Endothelial cell of umbilical vein (primary cell): ENCODE measurements at regions not wholly inside any gene's neighbourhood (a gene's known extent, or its start where the extent isn't known, plus 50 kb on each side); places are given as distances from the start of the nearest gene placed in this dataset.

Source experiments
- BruUV-seq: library from RNA; stranded (reverse); fragments of 400-500 nt; replicated peaks from 2 replicates; lab custom pipeline; 2021; lab: Mats Ljungman, UMichigan
- CTCF ChIA-PET: fragments of 300-600, 350-600 bp; sonication (Branson Sonifier 250); formaldehyde crosslinking; loops from one replicate; lab custom pipeline; 2021; ENCODE audit warnings: antibody characterized with exemption, inconsistent platforms; lab: Charles Lee
- POLR2A ChIA-PET: fragments of 300-600, 350-600 bp; sonication (Branson Sonifier 250); formaldehyde crosslinking; loops from one replicate; lab custom pipeline; 2021; ENCODE audit warnings: antibody characterized with exemption, inconsistent platforms; lab: Charles Lee
- DNase-seq: peaks from one replicate; pipeline ENCODE4 v3.0.0-alpha.2; 2011; ENCODE audit warnings: low read depth, low spot score
- FAIRE-seq: peaks from 2 replicates; lab custom pipeline; 2011; peaks lifted over from hg19 to GRCh38; lab: Jason Lieb, UNC
- H2AFZ ChIP-seq: 2 replicates; pipeline ENCODE4 v1.6.0; 2012; ENCODE audit warnings: low read depth, low read length, control low read depth, inconsistent platforms
- H3K27ac ChIP-seq: 2 replicates; pipeline ENCODE4 v1.5.1; 2011; ENCODE audit warnings: low read depth, mild to moderate bottlenecking, control low read depth, low read length, moderate library complexity; ENCODE audit not compliant: insufficient read depth
- H3K27me3 ChIP-seq, 2 experiments: 2 replicates each; pipeline versions ENCODE4 v1.6.0 to v1.6.1; 2011; ENCODE audit warnings: low read length in 2 of 2, mixed read lengths in 1 of 2; ENCODE audit not compliant: control insufficient read depth in 2 of 2, insufficient read depth in 2 of 2
- H3K36me3 ChIP-seq, 2 experiments: 2 replicates in 1 of 2; 3 replicates in 1 of 2; pipeline ENCODE4 v1.5.1; 2011; ENCODE audit warnings: low read length in 2 of 2, mild to moderate bottlenecking in 1 of 2, moderate library complexity in 1 of 2; ENCODE audit not compliant: control insufficient read depth in 2 of 2, insufficient read depth in 2 of 2; ENCODE audit errors: extremely low read depth in 1 of 2
- H3K4me1 ChIP-seq: 3 replicates; pipeline ENCODE4 v1.5.1; 2011; ENCODE audit warnings: mild to moderate bottlenecking, low read length; ENCODE audit not compliant: control insufficient read depth, insufficient read depth; ENCODE audit errors: extremely low read depth
- H3K4me2 ChIP-seq: 2 replicates; pipeline ENCODE4 v1.6.1; 2011; ENCODE audit warnings: low read length, control low read depth, mixed read lengths; ENCODE audit not compliant: insufficient read depth
- H3K4me3 ChIP-seq, 3 experiments: fragments of 200-600 bp in 1 of 3; sonication (generic), shearing (Covaris generic) in 1 of 3; replicated peaks in 1 of 3; 2 replicates each; pipeline ENCODE4 v1.5.1; 2011 to 2016; ENCODE audit warnings: control low read depth in 3 of 3, low read length in 3 of 3, mild to moderate bottlenecking in 2 of 3, inconsistent platforms in 1 of 3, low read depth in 1 of 3, moderate library complexity in 1 of 3; ENCODE audit not compliant: insufficient read depth in 1 of 3
- H3K79me2 ChIP-seq: 2 replicates; pipeline ENCODE4 v1.6.0; 2012; ENCODE audit warnings: low read length, inconsistent platforms; ENCODE audit not compliant: control insufficient read depth, insufficient read depth
- H3K9ac ChIP-seq: replicated peaks from 2 replicates; pipeline ENCODE3; 2011; ENCODE audit warnings: low read length, control low read depth; ENCODE audit not compliant: insufficient read depth; ENCODE audit errors: extremely low read depth
- H3K9me1 ChIP-seq: replicated peaks from 3 replicates; pipeline ENCODE4 v1.6.0; 2011; ENCODE audit warnings: mild to moderate bottlenecking, low read length; ENCODE audit not compliant: control insufficient read depth, insufficient read depth; ENCODE audit errors: extremely low read depth
- H3K9me3 ChIP-seq: replicated peaks from 2 replicates; pipeline ENCODE4 v1.5.1; 2012; ENCODE audit warnings: low read length, inconsistent platforms; ENCODE audit not compliant: control insufficient read depth, insufficient read depth
- H4K20me1 ChIP-seq: replicated peaks from 2 replicates; pipeline ENCODE3; 2011; ENCODE audit warnings: mild to moderate bottlenecking, low read length; ENCODE audit not compliant: control insufficient read depth, insufficient read depth; ENCODE audit errors: extremely low read depth
- CTCF ChIP-seq, 2 donors: IDR thresholded peaks; 1 replicate in 1 of 2; 2 replicates in 1 of 2; pipeline ENCODE4 v1.5.1; 2011; ENCODE audit warnings: low read length in 2 of 2, mild to moderate bottlenecking in 2 of 2, moderate library complexity in 2 of 2, control low read depth in 1 of 2, inconsistent platforms in 1 of 2, low read depth in 1 of 2; ENCODE audit not compliant: insufficient read depth in 1 of 2; ENCODE audit errors: extremely low read depth in 1 of 2
- EZH2 ChIP-seq: IDR thresholded peaks from 2 replicates; pipeline ENCODE4 v1.6.1; 2012; ENCODE audit warnings: borderline replicate concordance, low read depth, mild to moderate bottlenecking, moderate library complexity, low read length, inconsistent platforms; ENCODE audit not compliant: severe bottlenecking
- FOS ChIP-seq: IDR thresholded peaks from 2 replicates; pipeline ENCODE4 v1.6.1; 2011; ENCODE audit warnings: mild to moderate bottlenecking, low read length, moderate library complexity, borderline replicate concordance; ENCODE audit not compliant: insufficient read depth
- GATA2 ChIP-seq: IDR thresholded peaks from 2 replicates; pipeline ENCODE4 v1.7.0; 2011; ENCODE audit warnings: low read depth, mild to moderate bottlenecking, moderate library complexity, mixed read lengths, low read length; ENCODE audit not compliant: insufficient read length, insufficient read depth
- JUN ChIP-seq: IDR thresholded peaks from 2 replicates; pipeline ENCODE4 v1.6.1; 2011; ENCODE audit warnings: borderline replicate concordance, low read depth; ENCODE audit not compliant: insufficient read length, insufficient read depth
- MAX ChIP-seq: IDR thresholded peaks from 2 replicates; pipeline ENCODE4 v1.6.1; 2011; ENCODE audit not compliant: insufficient read depth, insufficient read length
- MYC ChIP-seq: IDR thresholded peaks from one replicate; pipeline ENCODE4 v1.6.1; 2011; ENCODE audit warnings: mild to moderate bottlenecking, low read depth, low read length
- POLR2A ChIP-seq: IDR thresholded peaks from 2 replicates; pipeline ENCODE4 v1.6.1; 2012; ENCODE audit warnings: low read depth, mild to moderate bottlenecking, control low read depth, low read length
- POLR2AphosphoS5 ChIP-seq: IDR thresholded peaks from 2 replicates; pipeline ENCODE4 v1.6.1; 2012; ENCODE audit warnings: low read depth, mild to moderate bottlenecking, control low read depth, low read length, moderate library complexity; ENCODE audit not compliant: insufficient read depth
- dilution Hi-C: fragments of 300-500 bp; cut with MboI; formaldehyde crosslinking; loops from one replicate; pipeline ENCODE4 v1.15.0; 2019; ENCODE audit warnings: low sequenced_read_pairs; ENCODE audit not compliant: extremely low pct_ligation_motif_present
- intact Hi-C: fragments of 100-400 bp; cut with micrococcal nuclease; formaldehyde crosslinking; loops from one replicate; pipeline ENCODE4 v1.10.0; 2022

GRCh38 chr10:81569488-81569887 lies 305.5 kb upstream of the NRG3 start:
- Histone ChIP-seq H3K27me3 (no peaks in the 10 kb centered on the region), H3K4me2 (no peak overlapping the region), H2AFZ (no peak overlapping the region), H3K4me1 (no peaks in the 10 kb centered on the region), H3K9me3 (no peaks in the 10 kb centered on the region), H3K27ac (no peak overlapping the region), H3K4me3 (no peak overlapping the region), H4K20me1 (no peaks in the 10 kb centered on the region), H3K79me2 (no peaks in the 10 kb centered on the region), H3K9me1 (no peaks in the 10 kb centered on the region), H3K9ac (no peak overlapping the region), H3K36me3 (no peaks in the 10 kb centered on the region)
- DNase-seq (no peak), FAIRE-seq (no peak)
- TF ChIP-seq CTCF (IDR thresholded peaks at IDR 0.05; ENCODE audit: extremely low read depth in 1 of 2, insufficient read depth in 1 of 2, low read depth in 1 of 2, low read length in 2 of 2) = no peak
- TF ChIP-seq POLR2A = no peak
- no peak for TF ChIP-seq EZH2
- TF ChIP-seq JUN = no peak
- TF ChIP-seq FOS = no peak
- no peak for TF ChIP-seq MYC
- TF ChIP-seq MAX = no peak
- no peak for TF ChIP-seq POLR2AphosphoS5
- no peak for TF ChIP-seq GATA2
- intact Hi-C loops (no loop called here), dilution Hi-C loops (no loop called here)
- BruUV-seq = no TSS peak
- ChIA-PET POLR2A (no interaction called here), CTCF (no interaction called here)
